ENCODE measurements at regions not wholly inside any gene's neighbourhood (a gene's known extent, or its start where the extent isn't known, plus 50 kb on each side); places are given as distances from the start of the nearest gene placed in this dataset.

DNA sequence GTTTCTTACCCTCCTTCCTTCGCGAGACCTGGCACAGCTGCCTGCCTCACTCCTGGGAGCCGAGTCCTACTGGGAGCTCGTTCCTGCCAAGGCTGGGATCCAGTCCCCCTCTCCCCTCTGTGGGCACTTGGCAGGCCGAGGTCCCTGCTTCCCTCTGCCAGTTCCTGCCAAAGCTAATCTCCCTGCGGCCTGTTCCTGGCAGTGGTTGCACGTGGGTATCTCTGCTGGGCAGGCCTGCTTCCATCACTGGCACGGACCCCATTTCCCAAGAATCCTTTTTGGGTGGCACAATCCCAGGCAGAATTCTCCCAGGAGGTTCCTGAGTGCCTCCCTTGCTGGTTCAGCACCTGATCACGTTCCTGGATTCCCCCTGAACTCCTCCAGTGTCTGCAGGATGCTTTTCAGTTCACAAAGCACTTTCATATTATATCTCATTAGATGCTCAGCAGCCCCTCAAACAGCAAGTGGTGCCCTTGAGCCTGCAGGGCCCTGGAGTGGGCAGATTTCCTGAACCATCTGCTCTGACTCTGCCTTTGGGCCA lies 96.5 kb downstream of the RRM1 start:
- H3K9me3 Mint-ChIP-seq = no peaks in the 10 kb centered on the region
- POLR2A ChIA-PET = no interaction called here
- H3K27ac Mint-ChIP-seq = peak overlapping the region in 1 of 10 donors; percentile 21
- no peak overlapping the region for H3K4me3 Mint-ChIP-seq
- no peak for DNase-seq
- peaks cover 3 to 13% (median 9%) of the 10 kb centered on the region in 5 donors for H3K27me3 Mint-ChIP-seq
- peaks cover 0 to 1% (median 0%) of the 10 kb centered on the region in 3 donors for H3K36me3 Mint-ChIP-seq
- peaks cover 0 to 9% (median 2%) of the 10 kb centered on the region in 4 donors for H3K4me1 Mint-ChIP-seq
- ATAC-seq = no peak

- POLR2A ChIA-PET = no interaction called here
- H3K4me3 Mint-ChIP-seq = no peak overlapping the region
- peaks cover 0 to 9% (median 2%) of the 10 kb centered on the region in 4 donors for H3K4me1 Mint-ChIP-seq
- peaks cover 0 to 1% (median 0%) of the 10 kb centered on the region in 3 donors for H3K36me3 Mint-ChIP-seq
- H3K9me3 Mint-ChIP-seq = no peaks in the 10 kb centered on the region
- DNase-seq = no peak
- H3K27me3 Mint-ChIP-seq = peaks cover 3 to 13% (median 8%) of the 10 kb centered on the region in 5 donors
- H3K27ac Mint-ChIP-seq = peak overlapping the region in 1 of 10 donors; percentile 64
- no peak for ATAC-seq
These were observed 95.9 kb downstream of the RRM1 start for GRCh38 chr11:4190519-4190918.

GRCh38 chr11:4190098-4190497 lies 95.5 kb downstream of the RRM1 start:
- no peak for ATAC-seq
- POLR2A ChIA-PET = no interaction called here

More at GRCh38 chr11:4190098-4190497, 95.5 kb downstream of the RRM1 start:
- no peak overlapping the region for H3K4me3 Mint-ChIP-seq
- H3K9me3 Mint-ChIP-seq = no peaks in the 10 kb centered on the region
- peaks cover 3 to 13% (median 8%) of the 10 kb centered on the region in 5 donors for H3K27me3 Mint-ChIP-seq
- H3K4me1 Mint-ChIP-seq = peaks cover 0 to 9% (median 3%) of the 10 kb centered on the region in 4 donors
- H3K27ac Mint-ChIP-seq = no peak overlapping the region
- no peak for DNase-seq
- H3K36me3 Mint-ChIP-seq = peaks cover 0 to 1% (median 0%) of the 10 kb centered on the region in 3 donors
